ENCODE measurements at regions not wholly inside any gene's neighbourhood (a gene's known extent, or its start where the extent isn't known, plus 50 kb on each side); places are given as distances from the start of the nearest gene placed in this dataset.

- Mint-ChIP-seq H3K27me3 (ENCODE audit: low read depth) (peaks cover 3% of the 10 kb centered on the region), H3K27ac (no peak overlapping the region), H3K4me3 (no peak overlapping the region), H3K9me3 (no peaks in the 10 kb centered on the region), H3K36me3 (ENCODE audit: low read depth) (no peaks in the 10 kb centered on the region), H3K4me1 (ENCODE audit: low read depth) (no peaks in the 10 kb centered on the region)
Observed at GRCh38 chr2:224211181-224211480, 172.0 kb upstream of the SERPINE2 start.

- Mint-ChIP-seq H3K36me3 (ENCODE audit: low read depth) (no peaks in the 10 kb centered on the region), H3K4me1 (ENCODE audit: low read depth) (no peaks in the 10 kb centered on the region)
Observed at GRCh38 chr2:224210286-224211180, 171.4 kb upstream of the SERPINE2 start.

GRCh38 chr2:224209555-224210285, 170.6 kb upstream of the SERPINE2 start:
- H3K27ac Mint-ChIP-seq = no peak overlapping the region
- H3K4me3 Mint-ChIP-seq = no peak overlapping the region
- H3K27me3 Mint-ChIP-seq (ENCODE audit: low read depth) = peaks cover 8% of the 10 kb centered on the region

More at GRCh38 chr2:224210286-224211180, 171.4 kb upstream of the SERPINE2 start:
- peaks cover 8% of the 10 kb centered on the region for H3K27me3 Mint-ChIP-seq (ENCODE audit: low read depth)
- no peaks in the 10 kb centered on the region for H3K9me3 Mint-ChIP-seq
- no peak overlapping the region for H3K4me3 Mint-ChIP-seq
- no peak overlapping the region for H3K27ac Mint-ChIP-seq

GRCh38 chr2:224208443-224208842, 169.4 kb upstream of the SERPINE2 start:
- Mint-ChIP-seq H3K27me3 (ENCODE audit: low read depth) (peaks cover 8% of the 10 kb centered on the region), H3K9me3 (no peaks in the 10 kb centered on the region), H3K4me3 (no peak overlapping the region), H3K27ac (no peak overlapping the region), H3K4me1 (ENCODE audit: low read depth) (no peaks in the 10 kb centered on the region), H3K36me3 (ENCODE audit: low read depth) (no peaks in the 10 kb centered on the region)

More at GRCh38 chr2:224209555-224210285, 170.6 kb upstream of the SERPINE2 start:
- H3K9me3 Mint-ChIP-seq = no peaks in the 10 kb centered on the region
- H3K4me1 Mint-ChIP-seq (ENCODE audit: low read depth) = no peaks in the 10 kb centered on the region
- H3K36me3 Mint-ChIP-seq (ENCODE audit: low read depth) = no peaks in the 10 kb centered on the region

- Mint-ChIP-seq H3K9me3 (no peaks in the 10 kb centered on the region), H3K27me3 (ENCODE audit: low read depth) (peaks cover 8% of the 10 kb centered on the region)
Observed at GRCh38 chr2:224208007-224208406, 168.9 kb upstream of the SERPINE2 start.

GRCh38 chr2:224206816-224207215, 167.7 kb upstream of the SERPINE2 start:
- peaks cover 8% of the 10 kb centered on the region for H3K27me3 Mint-ChIP-seq (ENCODE audit: low read depth)
- no peaks in the 10 kb centered on the region for H3K9me3 Mint-ChIP-seq
- no peak overlapping the region for H3K4me3 Mint-ChIP-seq
- no peaks in the 10 kb centered on the region for H3K36me3 Mint-ChIP-seq (ENCODE audit: low read depth)
- H3K4me1 Mint-ChIP-seq (ENCODE audit: low read depth) = no peaks in the 10 kb centered on the region
- no peak overlapping the region for H3K27ac Mint-ChIP-seq

More at GRCh38 chr2:224208007-224208406, 168.9 kb upstream of the SERPINE2 start:
- Mint-ChIP-seq H3K36me3 (ENCODE audit: low read depth) (no peaks in the 10 kb centered on the region), H3K4me1 (ENCODE audit: low read depth) (no peaks in the 10 kb centered on the region), H3K4me3 (no peak overlapping the region), H3K27ac (no peak overlapping the region)

- no peaks in the 10 kb centered on the region for H3K4me1 Mint-ChIP-seq (ENCODE audit: low read depth)
- no peaks in the 10 kb centered on the region for H3K36me3 Mint-ChIP-seq (ENCODE audit: low read depth)
- H3K27ac Mint-ChIP-seq = no peak overlapping the region
- no peak overlapping the region for H3K4me3 Mint-ChIP-seq
- no peaks in the 10 kb centered on the region for H3K9me3 Mint-ChIP-seq
- peaks cover 8% of the 10 kb centered on the region for H3K27me3 Mint-ChIP-seq (ENCODE audit: low read depth)
Observed at GRCh38 chr2:224202281-224202865, 163.3 kb upstream of the SERPINE2 start.

DNA sequence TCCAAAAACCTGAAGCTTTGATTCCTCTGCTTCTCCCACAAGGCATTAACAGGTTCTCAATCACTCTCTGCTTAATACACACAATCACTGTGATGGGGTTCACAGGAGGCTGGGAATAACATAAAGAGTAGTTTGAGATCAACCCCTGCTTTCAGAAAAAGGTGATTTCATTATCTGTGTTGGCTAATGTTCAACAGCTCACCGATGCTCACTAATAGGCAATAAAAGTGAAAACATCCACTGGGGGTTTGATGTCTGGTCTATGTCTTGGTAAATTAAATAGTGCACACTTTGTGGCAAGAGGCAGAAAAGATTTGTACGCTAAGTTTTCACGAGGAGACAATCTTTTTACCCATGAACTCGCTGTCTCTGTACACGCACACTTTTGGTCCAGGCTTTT, 159.3 kb upstream of the SERPINE2 start:
- Mint-ChIP-seq H3K27ac (no peak overlapping the region), H3K36me3 (ENCODE audit: low read depth) (no peaks in the 10 kb centered on the region), H3K9me3 (peaks cover 7% of the 10 kb centered on the region), H3K4me1 (ENCODE audit: low read depth) (no peaks in the 10 kb centered on the region), H3K4me3 (no peak overlapping the region), H3K27me3 (ENCODE audit: low read depth) (no peaks in the 10 kb centered on the region)

DNA sequence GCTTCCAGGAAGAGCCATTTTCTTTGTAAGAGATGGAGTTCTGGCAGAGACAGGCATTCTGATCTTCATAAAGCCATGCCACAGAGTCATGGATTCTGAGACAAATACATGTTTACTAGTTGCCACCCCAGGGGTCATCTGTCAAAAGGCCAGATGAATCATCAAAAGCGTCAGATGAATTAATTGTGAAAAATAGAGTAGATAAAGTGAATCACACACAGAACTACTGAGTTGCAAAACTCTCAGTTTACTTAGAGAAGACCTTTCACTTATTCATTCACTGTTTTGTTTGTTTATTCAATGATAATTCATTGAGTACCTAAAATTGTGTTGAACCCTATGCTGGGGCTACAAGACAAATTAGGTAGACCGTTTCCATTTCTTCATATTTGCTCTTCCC, 157.7 kb upstream of the SERPINE2 start:
- Mint-ChIP-seq H3K9me3 (peaks cover 7% of the 10 kb centered on the region), H3K4me3 (no peak overlapping the region), H3K27me3 (ENCODE audit: low read depth) (no peaks in the 10 kb centered on the region), H3K36me3 (ENCODE audit: low read depth) (no peaks in the 10 kb centered on the region), H3K27ac (no peak overlapping the region), H3K4me1 (ENCODE audit: low read depth) (no peaks in the 10 kb centered on the region)

DNA sequence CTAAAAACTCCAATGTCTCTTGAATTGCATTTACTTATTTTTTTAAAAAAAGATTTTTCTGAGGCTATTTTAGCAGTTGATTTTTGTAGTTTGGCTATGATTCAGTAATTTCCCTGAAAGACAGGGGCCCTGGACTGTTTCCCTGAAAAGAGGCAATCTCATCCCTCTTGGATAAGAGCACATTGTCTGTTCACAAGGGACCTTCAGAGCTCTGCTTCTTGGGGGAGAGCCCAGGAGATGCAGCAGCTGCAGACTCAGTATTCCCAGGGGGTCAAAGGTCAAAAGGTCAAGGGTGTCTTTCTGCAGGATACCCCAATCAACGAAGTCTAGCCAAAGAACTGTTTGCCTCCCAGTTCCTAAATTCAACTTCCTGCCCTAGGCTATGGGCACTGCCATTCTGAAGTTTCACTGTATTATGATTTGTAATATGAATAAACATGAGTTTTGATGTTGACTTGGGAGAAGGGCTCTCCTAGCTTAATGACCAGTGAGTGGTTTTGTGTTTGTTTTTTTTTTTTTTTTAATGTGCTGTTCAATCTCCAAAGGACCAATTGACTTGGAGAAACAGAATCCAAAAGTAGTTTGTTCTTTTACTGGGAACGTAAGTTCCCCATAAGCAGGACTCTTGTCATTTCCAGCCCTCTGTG, 157.0 kb upstream of the SERPINE2 start:
- no peaks in the 10 kb centered on the region for H3K36me3 Mint-ChIP-seq (ENCODE audit: low read depth)
- no peak overlapping the region for H3K27ac Mint-ChIP-seq
- H3K9me3 Mint-ChIP-seq = peaks cover 7% of the 10 kb centered on the region
- H3K27me3 Mint-ChIP-seq (ENCODE audit: low read depth) = no peaks in the 10 kb centered on the region
- no peak overlapping the region for H3K4me3 Mint-ChIP-seq
- no peaks in the 10 kb centered on the region for H3K4me1 Mint-ChIP-seq (ENCODE audit: low read depth)

GRCh38 chr2:224194161-224194560, 155.1 kb upstream of the SERPINE2 start:
- Mint-ChIP-seq H3K4me3 (no peak overlapping the region), H3K36me3 (ENCODE audit: low read depth) (no peaks in the 10 kb centered on the region), H3K27ac (no peak overlapping the region), H3K4me1 (ENCODE audit: low read depth) (no peaks in the 10 kb centered on the region), H3K27me3 (ENCODE audit: low read depth) (no peaks in the 10 kb centered on the region), H3K9me3 (peaks cover 7% of the 10 kb centered on the region)

DNA sequence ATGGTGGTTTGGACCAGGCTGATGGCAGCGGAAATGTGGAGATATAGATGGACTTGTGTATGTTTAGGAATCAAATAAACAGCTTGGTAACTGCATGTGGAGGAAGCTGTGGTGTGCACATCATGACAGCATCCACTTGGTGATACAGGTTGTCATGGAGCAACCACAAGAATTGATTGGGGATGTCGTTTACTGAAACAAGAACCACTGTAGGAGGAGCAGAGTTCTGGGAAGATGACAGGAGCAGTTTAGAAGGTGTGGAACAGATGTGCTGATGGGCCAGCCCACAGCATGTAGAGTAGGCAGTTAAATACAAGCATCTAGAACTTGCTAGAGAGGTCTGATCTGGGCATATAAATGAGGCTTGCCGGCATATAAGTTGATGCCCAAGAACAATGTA, 152.4 kb upstream of the SERPINE2 start:
- Mint-ChIP-seq H3K4me1 (ENCODE audit: low read depth) (no peaks in the 10 kb centered on the region), H3K36me3 (ENCODE audit: low read depth) (no peaks in the 10 kb centered on the region), H3K4me3 (no peak overlapping the region), H3K9me3 (peaks cover 10% of the 10 kb centered on the region), H3K27me3 (ENCODE audit: low read depth) (peaks cover 3% of the 10 kb centered on the region), H3K27ac (no peak overlapping the region)

DNA sequence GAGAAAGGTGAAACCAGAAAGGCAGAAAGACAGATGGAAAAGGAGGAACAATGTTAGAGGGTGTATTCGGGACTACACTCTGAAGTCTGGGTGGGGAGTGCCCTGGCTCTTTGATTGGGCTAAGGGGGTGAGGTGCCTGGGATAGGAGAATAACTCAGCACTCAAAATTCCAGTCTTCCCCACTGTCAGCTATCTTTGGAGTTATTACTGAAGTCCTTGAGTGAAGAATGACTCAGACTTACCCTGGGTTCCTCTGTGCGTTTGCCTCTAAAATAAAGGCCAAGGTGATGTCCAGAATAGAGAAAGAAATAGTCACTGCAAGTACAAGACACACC, 151.8 kb upstream of the SERPINE2 start:
- Mint-ChIP-seq H3K9me3 (peaks cover 10% of the 10 kb centered on the region), H3K36me3 (ENCODE audit: low read depth) (no peaks in the 10 kb centered on the region), H3K4me1 (ENCODE audit: low read depth) (no peaks in the 10 kb centered on the region), H3K27me3 (ENCODE audit: low read depth) (peaks cover 3% of the 10 kb centered on the region), H3K4me3 (no peak overlapping the region), H3K27ac (no peak overlapping the region)

DNA sequence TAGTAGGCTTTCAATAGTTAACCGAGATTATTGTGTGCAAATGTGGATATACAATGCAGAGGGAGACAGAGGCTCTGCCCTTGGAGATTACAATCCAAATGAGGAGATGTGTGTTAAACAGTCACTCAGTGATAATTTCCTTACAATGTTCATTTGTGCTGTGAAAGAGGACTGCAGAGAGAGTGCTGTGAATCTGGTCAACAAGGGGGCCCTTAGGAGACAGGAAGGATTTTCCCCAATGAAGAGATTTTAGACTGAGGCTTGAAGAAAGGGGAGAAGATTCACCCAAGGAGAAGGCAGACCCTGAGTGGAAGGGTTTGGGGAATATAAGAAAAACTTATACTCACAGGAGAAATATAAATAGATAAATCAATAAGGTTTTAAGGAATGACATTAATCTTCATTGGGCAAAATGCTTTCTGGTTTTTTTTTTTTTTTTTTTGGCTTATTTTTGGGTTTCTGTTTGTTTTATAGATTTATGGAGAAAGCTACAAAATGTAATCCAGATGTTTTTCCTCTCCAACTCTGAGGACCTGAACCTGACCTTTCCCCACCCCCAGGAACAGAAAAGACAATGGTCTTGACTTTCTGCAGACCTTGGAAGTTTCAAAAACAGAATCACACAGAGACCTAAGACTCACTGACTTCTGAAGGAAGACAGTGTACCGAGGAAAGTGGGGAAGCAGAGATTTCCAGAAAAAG, 151.3 kb upstream of the SERPINE2 start:
- no peak overlapping the region for H3K4me3 Mint-ChIP-seq
- no peaks in the 10 kb centered on the region for H3K4me1 Mint-ChIP-seq (ENCODE audit: low read depth)
- no peaks in the 10 kb centered on the region for H3K36me3 Mint-ChIP-seq (ENCODE audit: low read depth)
- peaks cover 3% of the 10 kb centered on the region for H3K27me3 Mint-ChIP-seq (ENCODE audit: low read depth)
- H3K27ac Mint-ChIP-seq = no peak overlapping the region
- H3K9me3 Mint-ChIP-seq = peaks cover 10% of the 10 kb centered on the region
